ENCODE measurements at regions not wholly inside any gene's neighbourhood (a gene's known extent, or its start where the extent isn't known, plus 50 kb on each side); places are given as distances from the start of the nearest gene placed in this dataset.
"Not testable (repeated sequence)": the region's sequence is repeated elsewhere in the genome, so short reads cannot be mapped to it uniquely, and the experiment has no call there.

DNA sequence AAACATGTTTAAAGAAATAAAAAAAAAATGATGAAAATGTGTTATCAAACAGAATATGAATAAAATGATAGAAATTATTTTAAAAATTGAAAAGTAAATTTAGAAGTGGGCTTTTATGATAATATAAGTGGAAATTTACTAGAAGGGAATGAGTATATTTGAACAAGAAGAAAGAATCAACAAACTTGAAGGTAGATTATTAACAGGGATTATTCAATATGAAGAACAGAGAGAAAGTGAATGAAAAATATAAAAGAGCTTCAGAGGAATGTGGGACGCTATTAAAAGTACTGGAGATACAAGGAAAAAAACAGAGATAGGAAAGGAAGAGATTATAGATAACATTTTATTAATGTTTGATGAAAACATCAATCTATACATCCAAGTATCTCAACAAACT, 1014.4 kb upstream of the CITED2 start:
- no peak for DNase-seq

DNA sequence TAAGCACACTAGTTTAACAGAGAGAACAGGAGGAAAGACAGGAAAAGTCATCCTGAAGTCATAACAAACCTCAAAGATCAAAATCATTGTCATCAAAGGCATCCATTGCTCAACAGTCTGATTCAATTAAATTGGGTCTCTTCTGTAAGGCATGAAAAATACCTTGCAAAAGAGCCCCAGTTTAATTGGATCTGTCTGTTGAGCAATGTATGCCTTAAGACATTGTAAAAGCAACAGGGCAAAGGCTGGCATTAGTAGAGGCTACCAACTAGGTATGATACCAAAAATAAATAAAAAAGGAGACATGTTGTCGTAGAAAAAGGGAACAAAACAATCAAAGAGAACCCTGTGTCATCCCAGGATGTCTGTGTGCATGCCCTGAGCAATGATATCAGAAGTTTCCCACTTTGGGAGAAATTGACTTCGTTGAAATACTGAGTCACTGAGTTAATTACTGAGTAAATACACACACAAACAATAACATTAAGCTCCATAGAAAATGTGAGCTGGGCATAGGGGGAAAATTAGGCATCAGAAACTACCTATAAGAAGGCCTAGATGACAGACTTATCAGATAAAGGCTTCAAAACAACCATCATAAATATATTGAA, 1013.8 kb upstream of the CITED2 start:
- no peak for DNase-seq

DNA sequence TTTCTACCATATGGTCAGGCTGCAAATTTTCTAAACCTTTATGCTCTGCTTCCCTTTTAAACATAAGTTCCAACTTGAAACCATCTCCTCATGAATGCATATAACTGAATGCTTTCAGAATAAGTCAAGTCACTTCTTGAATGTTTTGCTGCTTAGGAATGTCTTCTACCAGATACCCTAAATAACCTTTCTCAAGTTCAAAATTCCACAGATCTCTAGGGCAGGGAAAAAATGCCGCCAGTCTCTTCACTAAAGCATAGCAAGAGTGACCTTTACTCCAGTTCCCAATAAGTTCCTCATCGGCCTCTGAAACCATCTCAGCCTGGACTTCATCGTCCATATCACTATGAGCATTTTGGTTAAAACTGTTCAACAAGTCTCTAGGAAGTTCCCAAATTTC, 1011.2 kb upstream of the CITED2 start:
- no peak for DNase-seq

DNA sequence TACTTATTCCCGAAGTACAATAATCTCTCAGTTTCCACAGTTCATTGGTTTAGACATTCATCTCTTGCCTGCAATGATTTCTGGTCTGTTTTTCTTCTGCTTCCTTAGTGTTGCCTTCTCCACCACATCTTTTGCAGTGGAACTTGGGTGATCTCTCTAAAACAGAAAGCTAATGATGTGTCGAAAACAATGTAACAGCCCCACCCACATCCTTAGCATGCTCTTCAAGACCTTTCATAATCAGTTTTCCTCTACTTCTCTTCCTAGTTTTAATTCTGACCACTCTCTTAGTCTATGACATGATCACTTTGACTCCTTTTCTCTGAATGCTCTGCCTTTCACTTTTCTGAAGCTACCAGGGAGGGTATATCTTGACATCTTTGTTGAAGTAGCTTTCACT, 1007.9 kb upstream of the CITED2 start:
- no peak for DNase-seq

DNA sequence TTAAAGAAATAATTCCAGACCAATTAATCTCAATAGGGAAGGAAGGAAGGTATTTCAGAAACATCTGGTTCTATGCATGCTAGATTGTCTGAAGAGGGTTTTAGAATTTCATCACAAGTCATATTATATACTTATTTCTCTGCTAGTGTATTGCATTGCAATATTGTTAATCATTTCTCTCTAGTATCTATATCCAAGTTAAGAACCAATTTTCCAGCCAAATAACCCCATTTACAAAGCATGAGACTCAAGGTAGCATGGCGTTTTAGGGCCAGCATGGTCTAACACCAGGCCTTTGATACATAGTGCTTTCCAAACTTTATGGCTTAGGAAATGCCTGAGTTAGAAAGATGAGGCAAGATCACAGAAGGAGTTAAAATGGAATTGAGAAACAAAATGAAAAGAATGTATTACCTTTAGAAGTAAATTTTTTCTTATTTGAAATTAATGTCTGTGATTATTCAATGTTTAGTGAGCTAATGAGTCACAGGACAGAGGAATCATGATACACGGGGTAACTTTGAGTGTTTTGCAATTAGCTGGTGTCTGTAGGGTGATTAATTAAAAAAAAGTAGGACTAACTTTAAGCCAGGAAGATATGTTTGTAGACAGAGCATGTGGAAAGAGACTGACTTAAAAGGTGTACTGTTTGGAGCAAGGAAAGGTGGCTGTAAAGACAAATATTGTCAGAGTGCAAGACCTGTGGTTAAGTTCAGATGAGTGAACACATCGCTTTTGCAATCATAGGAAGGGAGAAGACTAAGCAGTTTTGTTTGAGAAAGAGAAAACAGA, 1006.2 kb upstream of the CITED2 start:
- DNase-seq = no peak

DNA sequence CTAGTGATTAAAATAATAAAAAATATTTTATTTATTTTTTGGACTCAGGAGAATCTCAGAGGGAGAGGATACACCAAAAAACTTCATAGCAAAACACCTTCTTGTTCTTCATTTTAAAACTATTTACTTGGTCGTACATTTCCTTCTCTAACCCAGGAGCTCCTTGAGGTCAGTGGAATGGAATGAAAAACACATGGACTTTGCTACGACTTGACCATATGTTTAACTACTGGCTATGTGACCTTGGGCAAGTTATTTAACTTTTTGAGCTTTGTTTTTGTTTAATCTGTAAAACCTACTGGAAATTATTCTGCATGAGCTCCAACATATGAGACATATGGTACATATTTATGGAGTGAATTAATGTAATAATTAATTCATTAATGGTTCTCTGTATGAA, 1005.5 kb upstream of the CITED2 start:
- DNase-seq = no peak

DNA sequence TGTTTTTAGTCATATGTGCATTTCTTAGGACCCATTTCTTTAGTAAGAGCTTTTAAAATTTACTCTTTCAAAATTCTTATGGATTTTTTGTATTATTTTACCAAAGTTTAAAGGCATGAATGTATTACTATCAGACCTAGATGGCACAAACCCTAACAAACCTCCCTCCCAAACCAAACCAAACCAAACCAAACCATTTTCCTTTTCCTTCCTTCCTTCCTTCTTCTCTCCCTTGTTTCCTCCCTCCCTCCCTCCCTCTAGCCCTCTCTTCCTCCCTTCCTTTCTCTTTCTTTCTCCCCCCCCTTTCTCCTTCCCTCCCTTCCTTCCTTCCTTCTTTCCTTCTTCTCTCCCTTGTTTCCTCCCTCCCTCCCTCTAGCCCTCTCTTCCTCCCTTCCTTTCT, 1001.8 kb upstream of the CITED2 start:
- no peak for DNase-seq

DNA sequence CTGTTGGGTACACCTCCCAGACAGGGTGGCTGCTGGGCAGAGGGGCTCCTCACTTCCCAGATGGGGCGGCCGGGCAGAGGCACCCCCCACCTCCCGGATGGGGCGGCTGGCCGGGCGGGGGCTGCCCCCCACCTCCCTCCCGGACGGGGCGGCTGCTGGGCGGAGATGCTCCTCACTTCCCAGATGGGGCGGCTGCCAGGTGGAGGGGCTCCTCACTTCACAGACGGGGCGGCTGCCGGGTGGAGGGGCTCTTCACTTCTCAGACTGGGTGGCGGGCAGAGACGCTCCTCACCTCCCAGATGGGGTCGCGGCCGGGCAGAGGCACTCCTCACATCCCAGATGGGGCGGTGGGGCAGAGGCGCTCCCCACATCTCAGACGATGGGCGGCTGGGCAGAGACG, 999.3 kb upstream of the CITED2 start:
- not testable (repeated sequence) for DNase-seq

DNA sequence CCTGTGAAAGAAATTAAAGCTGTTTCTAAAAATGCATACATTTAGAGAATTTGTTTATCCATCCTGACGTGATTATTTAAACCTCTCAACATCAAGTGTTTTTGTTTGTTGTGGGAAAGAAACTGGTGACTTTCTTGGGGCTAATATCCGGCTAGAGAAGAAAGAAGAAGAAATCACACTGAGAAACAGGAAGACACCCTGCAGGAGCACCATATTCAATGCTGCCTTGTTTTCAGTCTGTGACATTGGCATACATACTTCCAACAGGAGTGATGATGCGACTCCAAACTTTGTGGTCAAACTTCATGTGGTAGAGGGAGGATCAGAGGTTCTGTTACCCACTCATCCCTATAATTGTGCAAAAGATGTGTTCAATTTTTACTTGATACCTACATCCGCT, 997.6 kb upstream of the CITED2 start:
- no peak for DNase-seq

DNA sequence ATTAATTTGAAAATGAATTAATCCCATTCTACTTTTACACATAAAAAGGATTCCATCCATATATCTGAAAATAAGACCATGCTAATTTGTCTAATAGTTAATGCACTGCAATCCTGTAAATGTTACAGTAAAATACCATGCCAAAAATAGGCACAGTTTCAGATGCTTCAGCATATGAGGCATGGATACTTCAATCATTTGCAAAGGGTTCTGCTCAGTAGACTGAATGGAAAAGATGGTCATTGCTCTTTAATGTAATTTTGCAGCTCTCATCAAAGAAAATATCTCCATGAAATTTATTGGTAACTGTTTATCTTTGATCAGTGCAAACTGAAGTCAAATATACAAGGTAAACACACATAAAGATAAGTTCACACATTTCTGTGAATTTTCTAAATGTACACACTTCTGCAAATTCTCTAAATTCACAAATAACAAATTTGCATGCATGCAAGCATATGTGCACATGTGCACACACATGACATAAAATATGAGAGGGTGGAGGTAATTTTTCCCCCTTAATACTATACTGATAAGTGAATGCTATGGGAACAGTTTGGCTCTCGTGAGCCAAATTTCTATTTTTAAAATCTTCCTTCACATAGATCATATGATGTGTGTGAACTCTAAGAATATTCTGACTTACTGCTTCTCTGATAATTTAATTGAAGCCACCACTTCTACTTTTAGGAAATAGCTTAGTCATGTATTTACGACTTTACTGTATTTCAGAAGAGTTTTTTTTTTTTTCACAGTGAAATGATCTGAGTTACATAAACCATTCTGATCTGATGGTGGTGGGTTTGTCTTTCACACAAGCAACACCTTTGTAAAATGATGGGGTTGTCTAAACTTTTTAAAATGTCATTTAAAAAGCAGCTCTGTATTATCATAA, 996.8 kb upstream of the CITED2 start:
- no peak for DNase-seq

DNA sequence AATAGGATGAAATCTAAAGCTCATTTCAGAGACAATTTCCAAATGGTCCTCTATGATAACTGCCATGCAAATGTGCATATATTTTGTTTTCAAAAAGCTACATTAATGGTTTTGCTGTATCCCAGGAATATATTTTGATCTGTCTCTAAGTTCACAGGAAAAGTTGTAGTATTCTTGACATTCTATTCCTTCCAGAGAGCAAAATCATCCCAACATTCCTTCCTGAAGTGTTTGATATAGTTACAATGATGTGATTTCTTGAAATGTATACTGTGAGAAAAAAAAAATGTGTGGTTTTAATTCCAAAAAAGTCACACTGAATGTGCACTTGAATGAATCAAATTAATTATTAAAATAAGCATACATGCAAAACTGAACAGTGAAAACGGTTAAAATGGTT, 996.0 kb upstream of the CITED2 start:
- DNase-seq = no peak

DNA sequence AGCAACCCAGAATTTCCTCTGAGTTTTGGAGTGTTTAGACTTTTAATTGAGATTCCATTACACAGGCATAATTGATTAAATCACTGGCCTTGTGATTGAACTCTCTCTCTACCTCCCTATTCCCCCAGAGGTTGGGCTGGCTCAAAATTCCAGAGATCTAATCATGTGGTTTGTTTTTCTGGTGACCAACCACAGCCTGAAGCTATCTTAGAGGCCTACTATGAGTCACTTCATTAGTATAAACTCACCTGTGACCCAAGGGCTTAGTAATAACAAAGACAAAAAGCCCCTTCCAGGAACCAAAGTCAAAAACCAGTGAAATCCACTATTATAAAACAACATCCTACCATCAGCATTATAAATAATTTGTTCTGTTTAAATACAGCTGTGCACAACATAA, 992.5 kb upstream of the CITED2 start:
- no peak for DNase-seq

DNA sequence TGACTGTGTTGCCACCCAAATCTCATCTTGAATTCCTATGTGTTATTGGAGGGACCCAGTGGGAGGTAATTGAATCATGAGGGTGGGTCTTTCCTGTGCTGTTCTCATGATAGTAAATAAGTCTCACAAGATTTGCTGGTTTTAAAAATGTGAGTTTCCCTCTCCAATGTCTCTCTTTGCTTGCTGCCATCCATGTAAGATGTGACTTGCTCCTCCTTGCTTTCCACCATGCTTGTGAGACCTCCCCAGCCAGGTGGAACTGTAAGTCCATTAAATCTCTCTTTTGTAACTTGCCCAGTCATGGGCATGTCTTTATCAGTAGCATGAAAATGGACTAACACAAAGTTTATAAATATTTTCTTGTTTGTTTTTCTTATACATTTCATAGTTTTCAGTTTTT, 990.5 kb upstream of the CITED2 start:
- no peak for DNase-seq

DNA sequence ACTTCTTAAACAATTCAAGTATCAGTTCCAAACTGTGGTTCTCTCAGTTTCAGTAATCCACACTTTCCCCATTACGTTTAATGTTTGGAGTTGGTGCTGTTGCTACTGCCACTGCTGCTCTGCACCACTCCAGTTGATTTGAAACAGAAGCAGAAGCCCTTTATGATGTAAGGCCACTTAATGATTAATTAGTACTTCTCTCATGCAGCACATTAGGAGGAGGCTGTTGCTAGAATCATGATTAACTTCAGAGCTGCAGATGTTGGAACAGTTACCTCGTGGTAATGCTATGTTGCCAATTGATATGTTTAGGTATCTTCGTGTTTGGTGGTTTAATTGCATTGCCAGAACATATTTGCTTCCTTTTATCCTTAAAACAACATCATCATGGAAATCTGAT, 986.2 kb upstream of the CITED2 start:
- DNase-seq = no peak

DNA sequence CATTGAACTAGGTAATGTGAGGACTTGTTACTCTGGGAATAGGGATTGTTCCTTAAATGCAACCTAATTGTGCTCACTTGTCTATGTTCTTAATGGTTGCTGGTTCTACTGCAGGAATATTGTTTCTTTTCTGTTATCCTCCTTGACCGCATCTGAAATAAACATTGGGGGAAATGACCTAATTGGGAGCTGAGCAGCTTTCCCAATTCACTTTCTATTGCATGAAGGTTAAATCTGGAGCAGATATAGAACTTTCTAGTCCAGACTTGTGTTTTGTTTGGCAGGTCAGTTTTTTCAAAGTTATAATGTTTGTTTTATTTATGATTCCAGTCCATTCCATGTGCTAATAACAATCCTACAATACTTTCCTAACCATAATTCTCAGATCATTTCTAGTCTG, 981.0 kb upstream of the CITED2 start:
- DNase-seq = no peak

DNA sequence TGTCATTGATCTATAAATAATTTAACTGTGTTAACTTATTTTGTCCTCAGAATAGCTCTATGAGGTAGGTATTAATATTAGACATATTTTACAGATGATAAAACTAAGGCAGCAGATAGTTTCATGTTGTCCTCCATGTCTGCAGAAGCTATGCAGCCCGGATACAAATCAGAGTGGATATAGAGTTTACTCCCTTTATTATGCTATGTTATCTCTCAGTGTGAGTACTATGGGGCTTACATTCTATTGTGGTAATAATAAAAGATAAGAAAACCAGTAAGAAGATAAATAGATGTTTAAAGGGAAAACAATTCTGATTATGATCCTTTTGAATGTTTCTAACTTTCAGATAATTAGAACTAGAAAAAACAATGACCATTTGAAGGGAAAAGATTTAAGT, 979.8 kb upstream of the CITED2 start:
- no peak for DNase-seq

DNA sequence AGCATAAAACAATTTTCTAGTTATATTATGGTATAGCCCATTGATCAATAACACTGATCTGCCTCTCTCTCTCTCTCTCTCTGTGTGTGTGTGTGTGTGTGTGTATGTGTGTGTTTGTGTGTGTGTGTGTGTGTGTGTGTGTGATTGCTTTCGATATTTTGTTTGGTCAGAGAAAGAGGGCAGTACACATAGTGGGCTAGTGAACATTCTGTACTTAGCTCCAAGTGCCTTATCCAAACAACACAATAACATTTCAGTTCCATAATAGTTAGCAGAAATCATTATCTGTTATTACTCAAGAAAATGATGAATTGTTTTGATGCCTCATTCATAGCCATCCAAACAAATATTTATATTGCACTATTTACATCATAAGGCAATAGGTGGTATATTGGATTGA, 979.1 kb upstream of the CITED2 start:
- DNase-seq = no peak

DNA sequence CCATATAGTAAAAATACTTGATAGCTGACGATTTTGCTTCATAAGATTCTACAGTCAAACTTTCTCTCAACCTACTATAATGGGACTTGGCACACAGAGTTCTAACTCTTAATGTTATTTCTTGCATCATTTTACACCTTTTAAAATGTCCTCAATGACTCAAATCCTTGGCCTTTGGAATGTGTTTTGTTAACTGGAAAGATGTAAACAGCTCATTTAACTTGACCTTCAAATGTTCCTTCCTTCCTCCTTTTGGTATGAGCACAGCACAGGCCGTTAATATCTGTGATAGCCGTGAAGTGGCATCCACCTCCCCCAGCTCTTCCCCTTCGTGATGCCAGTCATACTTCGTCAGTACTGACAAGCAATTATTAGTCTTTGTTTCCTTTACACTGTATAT, 972.0 kb upstream of the CITED2 start:
- DNase-seq = no peak

DNA sequence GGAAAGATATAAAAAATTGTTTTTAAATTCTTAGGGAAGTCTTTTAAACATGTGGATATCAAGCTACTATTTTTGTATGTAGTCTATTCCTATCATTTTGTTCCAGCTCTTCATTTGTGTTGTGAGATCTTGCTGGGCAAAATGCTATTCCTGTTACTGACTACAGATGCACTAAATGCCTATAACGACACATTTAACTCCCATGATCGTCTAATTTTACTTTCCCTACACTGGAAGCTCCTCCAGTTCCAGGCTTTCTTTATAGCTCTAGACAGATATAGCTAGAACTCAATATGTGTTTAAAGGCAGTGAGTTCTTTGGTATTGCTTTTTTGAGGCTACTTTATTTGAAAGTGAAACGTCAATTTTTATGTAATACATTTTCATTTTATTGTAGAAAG, 971.5 kb upstream of the CITED2 start:
- DNase-seq = no peak

DNA sequence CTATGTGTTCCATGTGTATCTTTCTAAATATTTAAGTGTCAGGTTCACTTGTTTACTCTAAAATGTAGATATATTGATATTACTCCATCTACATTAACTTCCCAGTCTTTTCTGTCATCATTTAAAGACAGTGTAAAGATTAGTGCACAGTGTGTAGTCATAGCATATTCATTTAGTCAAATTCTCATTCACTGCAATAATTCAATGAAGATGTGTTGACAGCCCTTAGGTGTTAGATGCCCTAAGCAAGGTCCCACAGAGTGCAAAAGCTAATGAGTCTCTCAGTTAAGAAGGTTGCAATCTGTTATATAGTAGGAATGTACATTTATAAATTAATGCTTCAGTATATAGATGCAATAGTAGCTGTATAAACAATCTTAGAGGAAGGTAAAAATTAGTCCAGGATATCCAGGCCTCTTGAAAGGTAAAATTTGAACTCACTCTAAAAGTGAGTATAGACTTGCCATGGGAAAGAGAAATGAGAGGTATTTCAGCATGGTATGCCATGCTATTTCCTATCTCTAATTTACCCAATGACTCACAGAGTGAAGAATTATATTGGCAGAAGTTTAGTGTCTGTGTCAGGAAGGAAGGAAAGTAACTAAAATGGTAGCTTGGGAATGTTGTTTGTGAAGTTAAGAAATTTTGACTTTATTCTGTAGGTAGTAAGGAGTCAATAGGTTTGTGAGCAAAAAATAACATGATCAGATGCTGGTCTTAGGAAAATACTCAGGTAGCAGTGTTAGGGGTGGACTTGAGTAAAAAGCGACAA, 969.9 kb upstream of the CITED2 start:
- DNase-seq = no peak

DNA sequence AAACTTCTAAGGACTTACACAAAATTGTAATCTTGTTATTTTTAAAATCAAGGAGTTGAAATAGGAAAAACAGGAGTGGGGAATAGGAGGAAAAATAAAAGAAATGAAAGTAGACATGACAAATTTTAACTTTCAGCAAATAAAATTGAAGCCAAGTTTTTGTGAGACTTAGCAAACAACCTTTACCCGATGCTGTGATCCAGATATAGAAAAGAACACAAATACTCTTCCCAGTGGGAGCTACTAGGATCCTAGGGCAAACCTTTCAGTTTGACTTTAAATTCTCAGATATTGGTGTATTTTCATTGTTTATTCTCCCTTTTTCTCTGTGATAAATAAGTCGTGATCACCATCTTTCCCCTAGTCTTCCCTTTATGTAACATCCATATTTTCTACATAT, 968.7 kb upstream of the CITED2 start:
- no peak for DNase-seq

DNA sequence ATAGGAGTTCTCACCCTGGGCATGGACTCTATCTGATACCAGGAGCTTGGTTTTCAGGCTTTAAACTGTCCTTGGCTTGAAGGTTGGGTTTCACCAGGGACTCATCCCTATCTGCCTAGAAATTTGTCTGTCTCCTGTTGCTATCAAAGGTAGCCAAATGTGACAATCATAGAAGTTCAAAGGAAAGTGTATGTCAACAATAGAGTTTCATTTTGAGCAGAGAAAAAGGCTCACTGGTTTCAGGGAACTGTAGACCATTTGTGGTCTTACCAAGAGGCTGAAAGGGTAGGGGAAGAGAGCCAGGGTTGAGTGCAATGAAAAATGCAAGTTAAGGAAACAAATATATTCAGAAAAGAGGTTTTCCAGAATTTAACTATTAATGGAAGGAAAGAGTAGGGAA, 966.8 kb upstream of the CITED2 start:
- DNase-seq = no peak

DNA sequence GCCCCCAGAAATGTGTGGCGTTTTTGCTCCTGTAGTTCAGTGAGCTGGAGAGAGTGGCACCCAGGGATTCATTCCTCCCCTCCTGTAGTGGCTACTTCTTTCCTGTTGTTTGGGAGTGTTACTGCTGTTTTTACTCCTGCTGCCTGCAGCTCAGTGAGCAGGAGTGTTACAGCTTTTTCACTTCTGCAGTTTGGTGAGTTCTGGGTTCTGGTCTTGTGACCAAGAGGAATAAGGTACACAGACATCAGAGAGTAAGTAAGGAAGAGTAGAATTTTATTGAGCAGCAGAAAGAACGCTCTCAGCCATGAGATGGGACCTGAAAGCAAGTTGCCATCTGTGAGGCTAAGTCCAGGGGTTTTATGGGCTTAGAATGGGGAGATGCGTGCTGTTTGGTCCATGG, 966.3 kb upstream of the CITED2 start:
- no peak for DNase-seq

Measured in NCI-H2029 (cell line).